SW 1271 (cell line): ENCODE measurements at regions not wholly inside any gene's neighbourhood (a gene's known extent, or its start where the extent isn't known, plus 50 kb on each side); places are given as distances from the start of the nearest gene placed in this dataset.
"Not testable (repeated sequence)": the region's sequence is repeated elsewhere in the genome, so short reads cannot be mapped to it uniquely, and the experiment has no call there.

Experiments
- DNase-seq, 2 experiments: peaks; one replicate each; lab custom pipeline; 2025; lab: John Stamatoyannopoulos, UW

- DNase-seq = no peak
Observed at GRCh38 chr12:131313635-131314034, 359.9 kb downstream of the ADGRD1 start.

GRCh38 chr12:131314524-131315090 is 360.9 kb downstream of the ADGRD1 start:
- DNase-seq = no peak

- no peak for DNase-seq
Observed at GRCh38 chr12:131315601-131316000, 361.9 kb downstream of the ADGRD1 start.

- DNase-seq = no peak
Observed at GRCh38 chr12:131316388-131316787, 362.7 kb downstream of the ADGRD1 start.

GRCh38 chr12:131318045-131318685 is 364.5 kb downstream of the ADGRD1 start:
- DNase-seq = no peak

- no peak for DNase-seq
Observed at GRCh38 chr12:131321988-131322387, 368.3 kb downstream of the ADGRD1 start.

- not testable (repeated sequence) for DNase-seq
Observed at GRCh38 chr12:131322460-131322859, 368.8 kb downstream of the ADGRD1 start.

- no peak for DNase-seq
Observed at GRCh38 chr12:131323879-131324278, 370.2 kb downstream of the ADGRD1 start.

GRCh38 chr12:131327521-131328488 is 374.1 kb downstream of the ADGRD1 start:
- no peak for DNase-seq

GRCh38 chr12:131328861-131329845 is 375.4 kb downstream of the ADGRD1 start:
- not testable (repeated sequence) for DNase-seq

GRCh38 chr12:131330106-131330815 is 376.6 kb downstream of the ADGRD1 start:
- no peak for DNase-seq

- no peak for DNase-seq
Observed at GRCh38 chr12:131331148-131331750, 377.5 kb downstream of the ADGRD1 start.

- DNase-seq = no peak
Observed at GRCh38 chr12:131332224-131332623, 378.5 kb downstream of the ADGRD1 start.

GRCh38 chr12:131333136-131333535 is 377.8 kb upstream of the SFSWAP start:
- DNase-seq = no peak

- DNase-seq = no peak
Observed at GRCh38 chr12:131333621-131334440, 377.1 kb upstream of the SFSWAP start.

GRCh38 chr12:131334835-131335234 is 376.1 kb upstream of the SFSWAP start:
- no peak for DNase-seq

GRCh38 chr12:131335456-131335855 is 375.4 kb upstream of the SFSWAP start:
- no peak for DNase-seq

- not testable (repeated sequence) for DNase-seq
Observed at GRCh38 chr12:131337861-131338260, 373.0 kb upstream of the SFSWAP start.

- DNase-seq = no peak
Observed at GRCh38 chr12:131340616-131341210, 370.2 kb upstream of the SFSWAP start.
